ENCODE measurements at regions not wholly inside any gene's neighbourhood (a gene's known extent, or its start where the extent isn't known, plus 50 kb on each side); places are given as distances from the start of the nearest gene placed in this dataset.

DNA sequence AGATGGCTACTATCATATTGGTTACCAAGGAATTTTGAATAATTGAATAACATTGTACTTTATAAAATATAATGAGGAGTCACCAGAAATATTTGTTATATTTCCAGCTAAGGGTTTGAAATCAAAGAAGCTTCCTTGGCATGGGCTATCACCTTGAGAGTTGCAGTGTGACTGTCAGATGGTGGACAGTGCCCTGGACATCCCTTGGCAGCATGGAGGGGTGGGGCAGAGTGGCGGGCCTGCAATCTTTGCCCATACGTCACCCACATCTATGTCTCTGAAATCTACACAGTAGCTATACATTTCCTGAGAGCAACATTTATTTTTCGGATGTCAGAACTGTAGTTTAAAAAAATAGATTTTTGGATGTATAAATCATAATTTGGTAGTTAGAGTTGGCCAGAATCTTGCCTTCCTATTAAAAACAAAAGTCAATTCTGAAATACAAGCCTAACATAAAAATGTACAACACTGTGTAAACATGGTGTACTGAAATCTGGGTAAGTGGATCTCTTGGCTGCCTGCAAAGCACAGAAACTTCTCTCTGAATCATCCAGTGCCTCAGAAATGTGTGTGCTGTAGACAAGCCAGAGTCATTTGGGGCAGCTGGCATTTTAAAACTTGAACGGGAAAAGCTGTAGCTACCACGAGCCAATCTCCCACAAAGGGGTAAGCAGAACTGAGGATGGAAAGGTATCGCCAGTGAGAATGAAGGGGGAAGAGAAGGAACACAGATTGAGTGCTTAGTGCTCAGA lies 124.2 kb upstream of the ARHGAP28 start:
- TF ChIP-seq, protein P1, sequence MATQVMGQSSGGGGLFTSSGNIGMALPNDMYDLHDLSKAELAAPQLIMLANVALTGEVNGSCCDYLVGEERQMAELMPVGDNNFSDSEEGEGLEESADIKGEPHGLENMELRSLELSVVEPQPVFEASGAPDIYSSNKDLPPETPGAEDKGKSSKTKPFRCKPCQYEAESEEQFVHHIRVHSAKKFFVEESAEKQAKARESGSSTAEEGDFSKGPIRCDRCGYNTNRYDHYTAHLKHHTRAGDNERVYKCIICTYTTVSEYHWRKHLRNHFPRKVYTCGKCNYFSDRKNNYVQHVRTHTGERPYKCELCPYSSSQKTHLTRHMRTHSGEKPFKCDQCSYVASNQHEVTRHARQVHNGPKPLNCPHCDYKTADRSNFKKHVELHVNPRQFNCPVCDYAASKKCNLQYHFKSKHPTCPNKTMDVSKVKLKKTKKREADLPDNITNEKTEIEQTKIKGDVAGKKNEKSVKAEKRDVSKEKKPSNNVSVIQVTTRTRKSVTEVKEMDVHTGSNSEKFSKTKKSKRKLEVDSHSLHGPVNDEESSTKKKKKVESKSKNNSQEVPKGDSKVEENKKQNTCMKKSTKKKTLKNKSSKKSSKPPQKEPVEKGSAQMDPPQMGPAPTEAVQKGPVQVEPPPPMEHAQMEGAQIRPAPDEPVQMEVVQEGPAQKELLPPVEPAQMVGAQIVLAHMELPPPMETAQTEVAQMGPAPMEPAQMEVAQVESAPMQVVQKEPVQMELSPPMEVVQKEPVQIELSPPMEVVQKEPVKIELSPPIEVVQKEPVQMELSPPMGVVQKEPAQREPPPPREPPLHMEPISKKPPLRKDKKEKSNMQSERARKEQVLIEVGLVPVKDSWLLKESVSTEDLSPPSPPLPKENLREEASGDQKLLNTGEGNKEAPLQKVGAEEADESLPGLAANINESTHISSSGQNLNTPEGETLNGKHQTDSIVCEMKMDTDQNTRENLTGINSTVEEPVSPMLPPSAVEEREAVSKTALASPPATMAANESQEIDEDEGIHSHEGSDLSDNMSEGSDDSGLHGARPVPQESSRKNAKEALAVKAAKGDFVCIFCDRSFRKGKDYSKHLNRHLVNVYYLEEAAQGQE (IDR thresholded peaks at IDR 0.05; ENCODE audit: insufficient replicate concordance, low read depth): no peak
- TF ChIP-seq POLR2AphosphoS5 (IDR thresholded peaks at IDR 0.05; ENCODE audit: low read depth) (no peak), GABPA (IDR thresholded peaks at IDR 0.05; ENCODE audit: low read depth) (no peak), SPI1 (IDR thresholded peaks at IDR 0.05; ENCODE audit: borderline replicate concordance, low read depth) (no peak)
- TF ChIP-seq, protein P2, sequence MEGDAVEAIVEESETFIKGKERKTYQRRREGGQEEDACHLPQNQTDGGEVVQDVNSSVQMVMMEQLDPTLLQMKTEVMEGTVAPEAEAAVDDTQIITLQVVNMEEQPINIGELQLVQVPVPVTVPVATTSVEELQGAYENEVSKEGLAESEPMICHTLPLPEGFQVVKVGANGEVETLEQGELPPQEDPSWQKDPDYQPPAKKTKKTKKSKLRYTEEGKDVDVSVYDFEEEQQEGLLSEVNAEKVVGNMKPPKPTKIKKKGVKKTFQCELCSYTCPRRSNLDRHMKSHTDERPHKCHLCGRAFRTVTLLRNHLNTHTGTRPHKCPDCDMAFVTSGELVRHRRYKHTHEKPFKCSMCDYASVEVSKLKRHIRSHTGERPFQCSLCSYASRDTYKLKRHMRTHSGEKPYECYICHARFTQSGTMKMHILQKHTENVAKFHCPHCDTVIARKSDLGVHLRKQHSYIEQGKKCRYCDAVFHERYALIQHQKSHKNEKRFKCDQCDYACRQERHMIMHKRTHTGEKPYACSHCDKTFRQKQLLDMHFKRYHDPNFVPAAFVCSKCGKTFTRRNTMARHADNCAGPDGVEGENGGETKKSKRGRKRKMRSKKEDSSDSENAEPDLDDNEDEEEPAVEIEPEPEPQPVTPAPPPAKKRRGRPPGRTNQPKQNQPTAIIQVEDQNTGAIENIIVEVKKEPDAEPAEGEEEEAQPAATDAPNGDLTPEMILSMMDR (IDR thresholded peaks at IDR 0.05; ENCODE audit: insufficient read depth, low read length): no peak
- no peak for DNase-seq (ENCODE audit: low read depth in 1 of 2, low spot score in 1 of 2)
- H3K4me3 ChIP-seq (replicated peaks; ENCODE audit: insufficient read depth, low read length): no peak overlapping the region
- no peaks in the 10 kb centered on the region for H3K27me3 ChIP-seq (ENCODE audit: insufficient read depth, poor library complexity, severe bottlenecking)
- H3K27ac ChIP-seq (replicated peaks): no peak overlapping the region

DNA sequence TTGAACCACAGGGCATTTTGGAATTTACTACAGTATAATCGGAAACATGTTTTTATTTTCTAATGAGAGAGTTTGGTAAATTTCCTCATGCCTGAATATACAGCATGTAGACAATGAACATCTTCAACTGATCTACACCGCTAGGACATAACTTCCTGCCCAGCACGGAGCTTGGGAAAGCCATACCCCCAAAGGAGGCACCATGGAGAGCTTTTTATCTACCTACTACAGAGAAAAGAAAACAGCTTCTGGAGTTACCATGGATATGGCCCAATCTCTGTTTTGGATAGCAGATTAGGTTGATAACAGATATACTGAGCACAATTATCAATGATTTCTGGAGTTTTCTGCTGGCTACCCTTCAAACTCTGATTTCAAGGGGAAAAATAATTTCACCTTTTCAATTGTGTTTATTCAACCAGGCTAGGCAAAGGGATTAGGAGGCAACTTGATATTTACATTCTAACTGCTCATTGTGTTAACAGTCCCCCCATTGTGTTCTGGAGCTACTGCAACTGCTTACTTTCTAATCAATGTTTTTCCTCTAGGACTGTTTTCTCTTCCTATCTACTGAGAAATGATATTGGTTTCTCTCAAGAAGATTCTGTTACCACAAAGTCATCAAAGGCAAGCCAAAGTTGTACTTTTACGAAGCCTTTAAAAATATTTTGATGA lies 123.0 kb upstream of the ARHGAP28 start:
- no peaks in the 10 kb centered on the region for H3K27me3 ChIP-seq (ENCODE audit: insufficient read depth, poor library complexity, severe bottlenecking)
- H3K4me3 ChIP-seq (replicated peaks; ENCODE audit: insufficient read depth, low read length): no peak overlapping the region
- DNase-seq (ENCODE audit: low read depth in 1 of 2, low spot score in 1 of 2): no peak
- H3K27ac ChIP-seq (replicated peaks): no peak overlapping the region
- TF ChIP-seq, protein P1 (IDR thresholded peaks at IDR 0.05; ENCODE audit: insufficient replicate concordance, low read depth): no peak
- no peak for TF ChIP-seq SPI1 (IDR thresholded peaks at IDR 0.05; ENCODE audit: borderline replicate concordance, low read depth)
- no peak for TF ChIP-seq POLR2AphosphoS5 (IDR thresholded peaks at IDR 0.05; ENCODE audit: low read depth)
- TF ChIP-seq, protein P2 (IDR thresholded peaks at IDR 0.05; ENCODE audit: insufficient read depth, low read length): no peak
- TF ChIP-seq GABPA (IDR thresholded peaks at IDR 0.05; ENCODE audit: low read depth): no peak

DNA sequence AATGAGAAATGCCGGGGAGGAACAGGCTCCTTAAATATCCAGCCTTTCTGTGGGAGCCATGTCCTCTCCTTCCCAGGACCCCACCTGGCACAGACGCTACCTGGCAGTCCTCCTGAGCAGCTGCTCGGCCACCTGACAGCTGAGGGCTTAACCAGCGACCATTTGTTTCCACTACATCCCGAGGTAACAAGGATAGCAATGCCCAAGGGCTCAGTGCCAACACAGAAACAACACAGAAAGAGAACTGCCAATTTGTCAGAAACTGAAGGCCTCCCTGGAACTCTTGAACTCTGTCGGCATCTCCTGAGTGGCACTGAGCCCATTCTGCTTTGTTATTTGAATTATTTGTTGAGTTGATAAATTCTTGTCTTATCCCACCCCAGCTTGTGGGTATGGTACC lies 122.2 kb upstream of the ARHGAP28 start:
- DNase-seq (ENCODE audit: low read depth in 1 of 2, low spot score in 1 of 2): no peak
- H3K27me3 ChIP-seq (ENCODE audit: insufficient read depth, poor library complexity, severe bottlenecking): no peaks in the 10 kb centered on the region
- H3K4me3 ChIP-seq (replicated peaks; ENCODE audit: insufficient read depth, low read length): no peak overlapping the region
- TF ChIP-seq GABPA (IDR thresholded peaks at IDR 0.05; ENCODE audit: low read depth) (no peak), SPI1 (IDR thresholded peaks at IDR 0.05; ENCODE audit: borderline replicate concordance, low read depth) (no peak), POLR2AphosphoS5 (IDR thresholded peaks at IDR 0.05; ENCODE audit: low read depth) (no peak)
- TF ChIP-seq, protein P1 (IDR thresholded peaks at IDR 0.05; ENCODE audit: insufficient replicate concordance, low read depth): no peak
- TF ChIP-seq, protein P2 (IDR thresholded peaks at IDR 0.05; ENCODE audit: insufficient read depth, low read length): no peak
- no peak overlapping the region for H3K27ac ChIP-seq (replicated peaks)
